ENCODE measurements at regions not wholly inside any gene's neighbourhood (a gene's known extent, or its start where the extent isn't known, plus 50 kb on each side); places are given as distances from the start of the nearest gene placed in this dataset.

DNA sequence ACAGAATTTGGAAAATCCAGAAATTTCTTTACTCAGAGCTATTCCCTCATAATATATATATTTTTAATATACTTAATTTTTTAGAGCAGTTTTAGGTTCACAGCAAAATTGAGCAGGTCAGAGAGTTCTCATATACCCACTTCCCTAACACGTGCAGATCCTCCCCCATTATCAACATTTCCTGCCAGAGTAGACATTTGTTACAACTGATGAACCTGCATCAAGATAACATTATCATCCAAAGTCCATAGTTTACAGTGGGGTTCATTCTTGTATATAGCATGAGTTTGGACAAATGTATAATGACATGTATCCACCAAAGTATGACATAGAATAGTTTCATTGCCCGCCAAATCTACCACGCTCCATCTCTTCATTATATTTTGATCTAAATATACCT lies 170.0 kb downstream of the PTEN start:
- no peak overlapping the region for H3K4me3 ChIP-seq (ENCODE audit: low read depth in 2 of 2, low read length in 2 of 2)
- H3K27me3 ChIP-seq (ENCODE audit: control insufficient read depth, insufficient read depth, low read length), result no peaks in the 10 kb centered on the region
- DNase-seq (ENCODE audit: low read depth, low spot score) (no peak), ATAC-seq (no peak)
- CTCF ChIA-PET, result no interaction called here
- H3K36me3 ChIP-seq (ENCODE audit: control insufficient read depth, insufficient read depth, low read length), result no peaks in the 10 kb centered on the region
- H3K4me1 ChIP-seq (ENCODE audit: control insufficient read depth, insufficient read depth, low read length), result no peaks in the 10 kb centered on the region
- intact Hi-C loops (cut with micrococcal nuclease; ENCODE audit: unreplicated experiment), result no loop called here
- in situ Hi-C loops (cut with HindIII; ENCODE audit: low pct_unique_long_range_greater_than_20kb, low sequenced_read_pairs), result no loop called here
- POLR2A ChIA-PET, result no interaction called here
- TF ChIP-seq, protein P1, sequence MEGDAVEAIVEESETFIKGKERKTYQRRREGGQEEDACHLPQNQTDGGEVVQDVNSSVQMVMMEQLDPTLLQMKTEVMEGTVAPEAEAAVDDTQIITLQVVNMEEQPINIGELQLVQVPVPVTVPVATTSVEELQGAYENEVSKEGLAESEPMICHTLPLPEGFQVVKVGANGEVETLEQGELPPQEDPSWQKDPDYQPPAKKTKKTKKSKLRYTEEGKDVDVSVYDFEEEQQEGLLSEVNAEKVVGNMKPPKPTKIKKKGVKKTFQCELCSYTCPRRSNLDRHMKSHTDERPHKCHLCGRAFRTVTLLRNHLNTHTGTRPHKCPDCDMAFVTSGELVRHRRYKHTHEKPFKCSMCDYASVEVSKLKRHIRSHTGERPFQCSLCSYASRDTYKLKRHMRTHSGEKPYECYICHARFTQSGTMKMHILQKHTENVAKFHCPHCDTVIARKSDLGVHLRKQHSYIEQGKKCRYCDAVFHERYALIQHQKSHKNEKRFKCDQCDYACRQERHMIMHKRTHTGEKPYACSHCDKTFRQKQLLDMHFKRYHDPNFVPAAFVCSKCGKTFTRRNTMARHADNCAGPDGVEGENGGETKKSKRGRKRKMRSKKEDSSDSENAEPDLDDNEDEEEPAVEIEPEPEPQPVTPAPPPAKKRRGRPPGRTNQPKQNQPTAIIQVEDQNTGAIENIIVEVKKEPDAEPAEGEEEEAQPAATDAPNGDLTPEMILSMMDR (IDR thresholded peaks at IDR 0.05), result no peak
- TF ChIP-seq SIN3A (IDR thresholded peaks at IDR 0.05; ENCODE audit: borderline replicate concordance, insufficient read depth, low read depth, low read length) (no peak), POLR2AphosphoS5 (IDR thresholded peaks at IDR 0.05; ENCODE audit: low read depth, low read length) (no peak)
- TF ChIP-seq, protein P2, sequence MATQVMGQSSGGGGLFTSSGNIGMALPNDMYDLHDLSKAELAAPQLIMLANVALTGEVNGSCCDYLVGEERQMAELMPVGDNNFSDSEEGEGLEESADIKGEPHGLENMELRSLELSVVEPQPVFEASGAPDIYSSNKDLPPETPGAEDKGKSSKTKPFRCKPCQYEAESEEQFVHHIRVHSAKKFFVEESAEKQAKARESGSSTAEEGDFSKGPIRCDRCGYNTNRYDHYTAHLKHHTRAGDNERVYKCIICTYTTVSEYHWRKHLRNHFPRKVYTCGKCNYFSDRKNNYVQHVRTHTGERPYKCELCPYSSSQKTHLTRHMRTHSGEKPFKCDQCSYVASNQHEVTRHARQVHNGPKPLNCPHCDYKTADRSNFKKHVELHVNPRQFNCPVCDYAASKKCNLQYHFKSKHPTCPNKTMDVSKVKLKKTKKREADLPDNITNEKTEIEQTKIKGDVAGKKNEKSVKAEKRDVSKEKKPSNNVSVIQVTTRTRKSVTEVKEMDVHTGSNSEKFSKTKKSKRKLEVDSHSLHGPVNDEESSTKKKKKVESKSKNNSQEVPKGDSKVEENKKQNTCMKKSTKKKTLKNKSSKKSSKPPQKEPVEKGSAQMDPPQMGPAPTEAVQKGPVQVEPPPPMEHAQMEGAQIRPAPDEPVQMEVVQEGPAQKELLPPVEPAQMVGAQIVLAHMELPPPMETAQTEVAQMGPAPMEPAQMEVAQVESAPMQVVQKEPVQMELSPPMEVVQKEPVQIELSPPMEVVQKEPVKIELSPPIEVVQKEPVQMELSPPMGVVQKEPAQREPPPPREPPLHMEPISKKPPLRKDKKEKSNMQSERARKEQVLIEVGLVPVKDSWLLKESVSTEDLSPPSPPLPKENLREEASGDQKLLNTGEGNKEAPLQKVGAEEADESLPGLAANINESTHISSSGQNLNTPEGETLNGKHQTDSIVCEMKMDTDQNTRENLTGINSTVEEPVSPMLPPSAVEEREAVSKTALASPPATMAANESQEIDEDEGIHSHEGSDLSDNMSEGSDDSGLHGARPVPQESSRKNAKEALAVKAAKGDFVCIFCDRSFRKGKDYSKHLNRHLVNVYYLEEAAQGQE (IDR thresholded peaks at IDR 0.05; ENCODE audit: insufficient read depth in 1 of 2, low read depth in 2 of 2, low read length in 1 of 2), result no peak
- BruUV-seq (replicated peaks), result no TSS peak
- no peak overlapping the region for H3K27ac ChIP-seq (ENCODE audit: low read length)
- H3K9me3 ChIP-seq (ENCODE audit: control insufficient read depth, insufficient read depth, low read depth, low read length), result no peaks in the 10 kb centered on the region

DNA sequence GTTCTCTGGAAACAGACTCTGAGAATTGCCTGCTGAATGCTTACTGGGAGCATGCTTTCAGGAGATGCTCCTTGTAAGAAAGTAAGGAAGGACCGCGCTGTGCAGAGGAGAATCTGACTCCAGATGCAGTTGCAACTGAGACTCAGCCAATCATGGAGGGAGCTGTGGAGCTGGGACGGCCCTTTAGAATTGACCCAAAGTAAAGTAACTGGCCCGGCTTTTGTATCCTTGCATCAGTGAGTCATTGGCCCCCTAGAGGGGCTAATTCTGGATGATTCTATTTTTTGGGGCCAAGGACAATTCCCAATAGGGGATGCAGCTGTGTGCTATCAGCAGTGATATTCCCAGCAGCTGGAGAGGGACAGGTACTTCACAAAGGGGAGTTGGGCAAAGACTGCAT lies 170.4 kb downstream of the PTEN start:
- in situ Hi-C loops (cut with HindIII; ENCODE audit: low pct_unique_long_range_greater_than_20kb, low sequenced_read_pairs), result no loop called here
- intact Hi-C loops (cut with micrococcal nuclease; ENCODE audit: unreplicated experiment), result no loop called here
- DNase-seq (ENCODE audit: low read depth, low spot score), result no peak
- H3K4me1 ChIP-seq (ENCODE audit: control insufficient read depth, insufficient read depth, low read length), result no peaks in the 10 kb centered on the region
- no peak overlapping the region for H3K4me3 ChIP-seq (ENCODE audit: low read depth in 2 of 2, low read length in 2 of 2)
- H3K27ac ChIP-seq (ENCODE audit: low read length), result no peak overlapping the region
- no peaks in the 10 kb centered on the region for H3K36me3 ChIP-seq (ENCODE audit: control insufficient read depth, insufficient read depth, low read length)
- no peaks in the 10 kb centered on the region for H3K9me3 ChIP-seq (ENCODE audit: control insufficient read depth, insufficient read depth, low read depth, low read length)
- no peaks in the 10 kb centered on the region for H3K27me3 ChIP-seq (ENCODE audit: control insufficient read depth, insufficient read depth, low read length)
- ChIA-PET CTCF (no interaction called here), POLR2A (no interaction called here)
- ATAC-seq, result no peak
- BruUV-seq (replicated peaks), result no TSS peak
- no peak for TF ChIP-seq SIN3A (IDR thresholded peaks at IDR 0.05; ENCODE audit: borderline replicate concordance, insufficient read depth, low read depth, low read length)

DNA sequence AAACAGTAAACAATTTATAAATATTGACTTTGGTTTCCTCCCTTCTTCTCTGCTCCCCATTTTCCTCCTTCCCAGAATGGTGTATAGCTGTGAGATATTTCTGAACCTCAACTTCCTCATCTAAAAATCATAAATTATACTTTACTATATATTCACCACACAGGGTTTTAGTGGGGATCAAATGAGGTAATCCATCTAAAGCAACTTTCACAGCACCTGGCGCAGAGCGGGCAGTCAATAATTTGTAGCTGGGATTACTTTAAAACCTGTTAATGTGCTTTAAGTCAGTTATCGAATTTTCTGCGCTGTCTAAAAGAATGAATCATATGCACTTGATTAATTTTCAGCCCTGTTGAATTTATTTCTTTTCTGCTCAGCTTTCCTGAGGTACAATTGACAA lies 172.7 kb downstream of the PTEN start:
- POLR2A ChIA-PET, result no interaction called here
- in situ Hi-C loops (cut with HindIII; ENCODE audit: low pct_unique_long_range_greater_than_20kb, low sequenced_read_pairs), result no loop called here
- Histone ChIP-seq H3K4me1 (ENCODE audit: control insufficient read depth, insufficient read depth, low read length) (no peaks in the 10 kb centered on the region), H3K4me3 (ENCODE audit: low read depth in 2 of 2, low read length in 2 of 2) (no peak overlapping the region), H3K36me3 (ENCODE audit: control insufficient read depth, insufficient read depth, low read length) (no peaks in the 10 kb centered on the region), H3K27me3 (ENCODE audit: control insufficient read depth, insufficient read depth, low read length) (no peaks in the 10 kb centered on the region), H3K27ac (ENCODE audit: low read length) (no peak overlapping the region), H3K9me3 (ENCODE audit: control insufficient read depth, insufficient read depth, low read depth, low read length) (no peaks in the 10 kb centered on the region)
- no TSS peak for BruUV-seq (replicated peaks)
- DNase-seq (ENCODE audit: low read depth, low spot score) (no peak), ATAC-seq (no peak)
- TF ChIP-seq, protein P2 (IDR thresholded peaks at IDR 0.05; ENCODE audit: insufficient read depth in 1 of 2, low read depth in 2 of 2, low read length in 1 of 2), result no peak
- no peak for TF ChIP-seq TCF7L2 (IDR thresholded peaks at IDR 0.05; ENCODE audit: low read depth, low read length)
- TF ChIP-seq POLR2AphosphoS5 (IDR thresholded peaks at IDR 0.05; ENCODE audit: low read depth, low read length), result no peak
- no peak for TF ChIP-seq SIN3A (IDR thresholded peaks at IDR 0.05; ENCODE audit: borderline replicate concordance, insufficient read depth, low read depth, low read length)
- TF ChIP-seq, protein P1 (IDR thresholded peaks at IDR 0.05), result no peak
- intact Hi-C loops (cut with micrococcal nuclease; ENCODE audit: unreplicated experiment), result no loop called here
- CTCF ChIA-PET, result no interaction called here

Data from Panc1 (cell line).